ENCODE measurements at regions not wholly inside any gene's neighbourhood (a gene's known extent, or its start where the extent isn't known, plus 50 kb on each side); places are given as distances from the start of the nearest gene placed in this dataset.

- WGBS, result 85% methylated on average over 6 of the region's 6 CpGs
- no peak for DNase-seq (ENCODE audit: low read depth in 6 of 9, low spot score in 9 of 9)
- Histone ChIP-seq H3K27ac (ENCODE audit: low read depth in 1 of 2, low read length in 1 of 2) (no peak overlapping the region), H3K4me3 (ENCODE audit: low read length in 2 of 2) (no peak overlapping the region), H3K36me3 (ENCODE audit: control insufficient read depth in 2 of 2, insufficient read depth in 2 of 2, low read length in 1 of 2) (no peaks in the 10 kb centered on the region), H3K9me3 (ENCODE audit: control insufficient read depth in 2 of 2, insufficient read depth in 1 of 2, low read length in 1 of 2) (no peaks in the 10 kb centered on the region), H3K27me3 (ENCODE audit: control insufficient read depth in 2 of 2, insufficient read depth in 1 of 2, low read length in 1 of 2) (peaks cover 0 to 17% of the 10 kb centered on the region in 2 donors), H3K4me1 (ENCODE audit: control insufficient read depth in 2 of 2, insufficient read depth in 2 of 2, low read length in 2 of 2) (no peaks in the 10 kb centered on the region)
These were observed 92.0 kb downstream of the ADRA2C start for GRCh38 chr4:3858046-3858730.

- Histone ChIP-seq H3K4me3 (ENCODE audit: low read length in 2 of 2) (no peak overlapping the region), H3K4me1 (ENCODE audit: control insufficient read depth in 2 of 2, insufficient read depth in 2 of 2, low read length in 2 of 2) (no peaks in the 10 kb centered on the region), H3K36me3 (ENCODE audit: control insufficient read depth in 2 of 2, insufficient read depth in 2 of 2, low read length in 1 of 2) (no peaks in the 10 kb centered on the region), H3K9me3 (ENCODE audit: control insufficient read depth in 2 of 2, insufficient read depth in 1 of 2, low read length in 1 of 2) (no peaks in the 10 kb centered on the region), H3K27ac (ENCODE audit: low read depth in 1 of 2, low read length in 1 of 2) (no peak overlapping the region), H3K27me3 (ENCODE audit: control insufficient read depth in 2 of 2, insufficient read depth in 1 of 2, low read length in 1 of 2) (peaks cover 0 to 21% of the 10 kb centered on the region in 2 donors)
- DNase-seq (ENCODE audit: low read depth in 6 of 9, low spot score in 9 of 9), result no peak
- 88% methylated on average over 9 of the region's 9 CpGs for WGBS
These were observed 92.7 kb downstream of the ADRA2C start for GRCh38 chr4:3858765-3859388.

- H3K4me3 ChIP-seq (ENCODE audit: low read length in 2 of 2), result no peak overlapping the region
- 96% methylated on average over 8 of the region's 8 CpGs for WGBS
- peaks cover 0 to 26% of the 10 kb centered on the region in 2 donors for H3K27me3 ChIP-seq (ENCODE audit: control insufficient read depth in 2 of 2, insufficient read depth in 1 of 2, low read length in 1 of 2)
- H3K4me1 ChIP-seq (ENCODE audit: control insufficient read depth in 2 of 2, insufficient read depth in 2 of 2, low read length in 2 of 2), result no peaks in the 10 kb centered on the region
- no peaks in the 10 kb centered on the region for H3K9me3 ChIP-seq (ENCODE audit: control insufficient read depth in 2 of 2, insufficient read depth in 1 of 2, low read length in 1 of 2)
- H3K27ac ChIP-seq (ENCODE audit: low read depth in 1 of 2, low read length in 1 of 2), result no peak overlapping the region
- H3K36me3 ChIP-seq (ENCODE audit: control insufficient read depth in 2 of 2, insufficient read depth in 2 of 2, low read length in 1 of 2), result no peaks in the 10 kb centered on the region
- DNase-seq (ENCODE audit: low read depth in 6 of 9, low spot score in 9 of 9), result no peak
These were observed 93.4 kb downstream of the ADRA2C start for GRCh38 chr4:3859571-3859970.

GRCh38 chr4:3860061-3860912 is 94.1 kb downstream of the ADRA2C start:
- Histone ChIP-seq H3K4me1 (ENCODE audit: control insufficient read depth in 2 of 2, insufficient read depth in 2 of 2, low read length in 2 of 2) (no peaks in the 10 kb centered on the region), H3K27me3 (ENCODE audit: control insufficient read depth in 2 of 2, insufficient read depth in 1 of 2, low read length in 1 of 2) (peaks cover 0 to 26% of the 10 kb centered on the region in 2 donors), H3K9me3 (ENCODE audit: control insufficient read depth in 2 of 2, insufficient read depth in 1 of 2, low read length in 1 of 2) (no peaks in the 10 kb centered on the region), H3K27ac (ENCODE audit: low read depth in 1 of 2, low read length in 1 of 2) (no peak overlapping the region), H3K36me3 (ENCODE audit: control insufficient read depth in 2 of 2, insufficient read depth in 2 of 2, low read length in 1 of 2) (no peaks in the 10 kb centered on the region), H3K4me3 (ENCODE audit: low read length in 2 of 2) (no peak overlapping the region)
- DNase-seq (ENCODE audit: low read depth in 6 of 9, low spot score in 9 of 9), result no peak
- WGBS, result 87% methylated on average over 35 of the region's 35 CpGs

- H3K4me1 ChIP-seq (ENCODE audit: control insufficient read depth in 2 of 2, insufficient read depth in 2 of 2, low read length in 2 of 2), result no peaks in the 10 kb centered on the region
- H3K36me3 ChIP-seq (ENCODE audit: control insufficient read depth in 2 of 2, insufficient read depth in 2 of 2, low read length in 1 of 2), result no peaks in the 10 kb centered on the region
- DNase-seq (ENCODE audit: low read depth in 6 of 9, low spot score in 9 of 9), result no peak
- WGBS, result 94% methylated on average over 28 of the region's 28 CpGs
- H3K27me3 ChIP-seq (ENCODE audit: control insufficient read depth in 2 of 2, insufficient read depth in 1 of 2, low read length in 1 of 2), result peaks cover 0 to 26% of the 10 kb centered on the region in 2 donors
- no peak overlapping the region for H3K27ac ChIP-seq (ENCODE audit: low read depth in 1 of 2, low read length in 1 of 2)
- H3K4me3 ChIP-seq (ENCODE audit: low read length in 2 of 2), result no peak overlapping the region
- H3K9me3 ChIP-seq (ENCODE audit: control insufficient read depth in 2 of 2, insufficient read depth in 1 of 2, low read length in 1 of 2), result no peaks in the 10 kb centered on the region
These were observed 94.9 kb downstream of the ADRA2C start for GRCh38 chr4:3860913-3861636.

- 62% methylated on average over 14 of the region's 14 CpGs for WGBS
These were observed 95.8 kb downstream of the ADRA2C start for GRCh38 chr4:3861720-3862639.

GRCh38 chr4:3862640-3863420 is 96.6 kb downstream of the ADRA2C start:
- no peak overlapping the region for H3K4me3 ChIP-seq (ENCODE audit: low read length in 2 of 2)
- no peaks in the 10 kb centered on the region for H3K9me3 ChIP-seq (ENCODE audit: control insufficient read depth in 2 of 2, insufficient read depth in 1 of 2, low read length in 1 of 2)
- H3K4me1 ChIP-seq (ENCODE audit: control insufficient read depth in 2 of 2, insufficient read depth in 2 of 2, low read length in 2 of 2), result no peaks in the 10 kb centered on the region
- H3K27me3 ChIP-seq (ENCODE audit: control insufficient read depth in 2 of 2, insufficient read depth in 1 of 2, low read length in 1 of 2), result peaks cover 0 to 23% of the 10 kb centered on the region in 2 donors
- no peaks in the 10 kb centered on the region for H3K36me3 ChIP-seq (ENCODE audit: control insufficient read depth in 2 of 2, insufficient read depth in 2 of 2, low read length in 1 of 2)
- WGBS, result 26% methylated on average over 23 of the region's 23 CpGs
- H3K27ac ChIP-seq (ENCODE audit: low read depth in 1 of 2, low read length in 1 of 2), result no peak overlapping the region
- DNase-seq (ENCODE audit: low read depth in 6 of 9, low spot score in 9 of 9), result no peak

More at GRCh38 chr4:3861720-3862639, 95.8 kb downstream of the ADRA2C start:
- no peak for DNase-seq (ENCODE audit: low read depth in 6 of 9, low spot score in 9 of 9)
- H3K36me3 ChIP-seq (ENCODE audit: control insufficient read depth in 2 of 2, insufficient read depth in 2 of 2, low read length in 1 of 2), result no peaks in the 10 kb centered on the region
- H3K9me3 ChIP-seq (ENCODE audit: control insufficient read depth in 2 of 2, insufficient read depth in 1 of 2, low read length in 1 of 2), result no peaks in the 10 kb centered on the region
- no peak overlapping the region for H3K27ac ChIP-seq (ENCODE audit: low read depth in 1 of 2, low read length in 1 of 2)
- H3K4me1 ChIP-seq (ENCODE audit: control insufficient read depth in 2 of 2, insufficient read depth in 2 of 2, low read length in 2 of 2), result no peaks in the 10 kb centered on the region
- H3K4me3 ChIP-seq (ENCODE audit: low read length in 2 of 2), result no peak overlapping the region
- peaks cover 0 to 23% of the 10 kb centered on the region in 2 donors for H3K27me3 ChIP-seq (ENCODE audit: control insufficient read depth in 2 of 2, insufficient read depth in 1 of 2, low read length in 1 of 2)
